ENCODE measurements at regions not wholly inside any gene's neighbourhood (a gene's known extent, or its start where the extent isn't known, plus 50 kb on each side); places are given as distances from the start of the nearest gene placed in this dataset.

DNA sequence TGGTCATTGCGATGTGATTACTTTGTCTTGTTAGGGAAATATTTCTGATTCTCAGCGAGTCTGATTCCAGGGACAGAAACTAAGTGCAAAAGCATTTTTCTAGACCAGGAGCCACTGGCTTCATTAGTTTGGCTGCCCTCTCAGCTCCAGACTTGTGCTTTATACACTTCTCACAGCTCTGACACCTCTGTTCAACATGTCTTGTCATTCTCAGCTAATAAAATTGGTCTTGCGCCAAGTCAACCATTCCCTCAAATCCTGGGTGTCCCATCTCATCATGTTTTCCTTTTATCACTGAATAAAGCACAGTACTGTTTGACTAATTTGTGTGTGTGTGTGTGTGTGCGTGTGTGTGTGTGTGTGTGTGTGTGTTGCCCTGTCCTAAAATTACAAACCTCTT lies 215.5 kb upstream of the EPHA4 start:
- no peak for TF ChIP-seq EZH2 (IDR thresholded peaks at IDR 0.05; ENCODE audit: low read length, unreplicated experiment)
- TF ChIP-seq, protein P1, sequence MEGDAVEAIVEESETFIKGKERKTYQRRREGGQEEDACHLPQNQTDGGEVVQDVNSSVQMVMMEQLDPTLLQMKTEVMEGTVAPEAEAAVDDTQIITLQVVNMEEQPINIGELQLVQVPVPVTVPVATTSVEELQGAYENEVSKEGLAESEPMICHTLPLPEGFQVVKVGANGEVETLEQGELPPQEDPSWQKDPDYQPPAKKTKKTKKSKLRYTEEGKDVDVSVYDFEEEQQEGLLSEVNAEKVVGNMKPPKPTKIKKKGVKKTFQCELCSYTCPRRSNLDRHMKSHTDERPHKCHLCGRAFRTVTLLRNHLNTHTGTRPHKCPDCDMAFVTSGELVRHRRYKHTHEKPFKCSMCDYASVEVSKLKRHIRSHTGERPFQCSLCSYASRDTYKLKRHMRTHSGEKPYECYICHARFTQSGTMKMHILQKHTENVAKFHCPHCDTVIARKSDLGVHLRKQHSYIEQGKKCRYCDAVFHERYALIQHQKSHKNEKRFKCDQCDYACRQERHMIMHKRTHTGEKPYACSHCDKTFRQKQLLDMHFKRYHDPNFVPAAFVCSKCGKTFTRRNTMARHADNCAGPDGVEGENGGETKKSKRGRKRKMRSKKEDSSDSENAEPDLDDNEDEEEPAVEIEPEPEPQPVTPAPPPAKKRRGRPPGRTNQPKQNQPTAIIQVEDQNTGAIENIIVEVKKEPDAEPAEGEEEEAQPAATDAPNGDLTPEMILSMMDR (conservative IDR thresholded peaks at IDR 0.05; ENCODE audit: low read depth, low read length): no peak
